B cell (primary cell): ENCODE measurements at regions not wholly inside any gene's neighbourhood (a gene's known extent, or its start where the extent isn't known, plus 50 kb on each side); places are given as distances from the start of the nearest gene placed in this dataset.

Source experiments
- ATAC-seq: fragments of 200-7000 bp; cut with Tn5 transposase; one replicate; pipeline ENCODE4 v1.10.0; 2021; ENCODE audit warnings: low read depth, mild to moderate bottlenecking, moderate number of reproducible peaks, moderate library complexity
- CTCF ChIA-PET: fragments of 350-600 bp; sonication (Branson Sonifier 250); formaldehyde crosslinking; loops from one replicate; lab custom pipeline; 2021; ENCODE audit warnings: antibody characterized with exemption, inconsistent platforms; lab: Charles Lee
- POLR2A ChIA-PET: fragments of 350-600 bp; sonication (Branson Sonifier 250); formaldehyde crosslinking; loops from one replicate; lab custom pipeline; 2021; ENCODE audit warnings: antibody characterized with exemption; lab: Charles Lee
- DNase-seq: peaks from one replicate; pipeline ENCODE4 v3.0.0; 2013
- H2AFZ ChIP-seq: 2 replicates; pipeline ENCODE4 v1.6.1; 2012; ENCODE audit warnings: mild to moderate bottlenecking, low read depth, low read length; ENCODE audit not compliant: insufficient read depth, poor library complexity, severe bottlenecking
- H3K27ac ChIP-seq, 2 donors: 1 replicate in 1 of 2; 2 replicates in 1 of 2; pipeline ENCODE4 v1.5.1; 2012 to 2013; ENCODE audit warnings: low read length in 2 of 2, mild to moderate bottlenecking in 2 of 2, moderate library complexity in 1 of 2
- H3K27me3 ChIP-seq, 4 experiments: fragments of 200-600 bp in 1 of 4; sonication (generic) in 1 of 4; replicated peaks in 1 of 4; 1 replicate in 2 of 4; 2 replicates in 2 of 4; pipeline versions ENCODE4 v1.6.1 to v1.7.0; 2013 to 2016; ENCODE audit warnings: low read length in 3 of 4, mild to moderate bottlenecking in 2 of 4, mixed read lengths in 1 of 4, moderate library complexity in 1 of 4; ENCODE audit not compliant: insufficient read depth in 4 of 4, control insufficient read depth in 3 of 4; ENCODE audit errors: control extremely low read depth in 1 of 4
- H3K36me3 ChIP-seq, 2 experiments: replicated peaks in 1 of 2; 1 replicate in 1 of 2; 2 replicates in 1 of 2; pipeline versions ENCODE4 v1.6.1 to v1.7.1; 2013; ENCODE audit warnings: low read length in 1 of 2; ENCODE audit not compliant: insufficient read depth in 2 of 2, control insufficient read depth in 1 of 2; ENCODE audit errors: control extremely low read depth in 1 of 2, extremely low read depth in 1 of 2
- H3K4me1 ChIP-seq, 2 donors: fragments of 200-600 bp in 1 of 2; sonication (generic) in 1 of 2; 1 replicate in 1 of 2; 2 replicates in 1 of 2; pipeline versions ENCODE4 v1.5.1 to v1.6.1; 2013 to 2017; ENCODE audit warnings: low read length in 2 of 2; ENCODE audit not compliant: control insufficient read depth in 2 of 2, insufficient read depth in 2 of 2
- H3K4me2 ChIP-seq: replicated peaks from 2 replicates; pipeline ENCODE3; 2012; ENCODE audit warnings: mild to moderate bottlenecking, low read depth, low read length; ENCODE audit not compliant: poor library complexity, severe bottlenecking
- H3K4me3 ChIP-seq, 5 experiments: fragments of 200-600 bp in 1 of 5; sonication (generic) in 1 of 5; 1 replicate in 3 of 5; 2 replicates in 2 of 5; pipeline versions ENCODE4 v1.5.1 to v1.7.0; 2011 to 2016; ENCODE audit warnings: low read length in 4 of 5, mild to moderate bottlenecking in 4 of 5, low read depth in 2 of 5, control low read depth in 1 of 5, moderate library complexity in 1 of 5; ENCODE audit not compliant: insufficient read depth in 1 of 5; ENCODE audit errors: control extremely low read depth in 1 of 5, extremely low read depth in 1 of 5
- H3K79me2 ChIP-seq: fragments of 200-600 bp; sonication (generic); one replicate; pipeline ENCODE4 v1.6.0; 2016; ENCODE audit warnings: low read length; ENCODE audit not compliant: control insufficient read depth, insufficient read depth
- H3K9ac ChIP-seq: fragments of 200-600 bp; sonication (generic); 2 replicates; pipeline ENCODE4 v1.6.1; 2017; ENCODE audit warnings: mild to moderate bottlenecking, low read length, moderate library complexity
- H3K9me3 ChIP-seq, 3 donors: one replicate each; pipeline versions ENCODE4 v1.6.1 to v1.7.1; 2013; ENCODE audit warnings: low read length in 2 of 3; ENCODE audit not compliant: control insufficient read depth in 2 of 3, insufficient read depth in 1 of 3; ENCODE audit errors: control extremely low read depth in 1 of 3
- H4K20me1 ChIP-seq: 2 replicates; pipeline ENCODE4 v1.6.0; 2012; ENCODE audit warnings: mild to moderate bottlenecking, low read length; ENCODE audit not compliant: insufficient read depth, control insufficient read depth, poor library complexity, severe bottlenecking
- H3K27ac Mint-ChIP-seq: one replicate; pipeline ENCODE4 v1.8.0; 2021; ENCODE audit warnings: mixed read lengths
- H3K27me3 Mint-ChIP-seq: one replicate; pipeline ENCODE4 v1.8.0; 2021; ENCODE audit warnings: mixed read lengths
- H3K4me1 Mint-ChIP-seq: one replicate; pipeline ENCODE4 v1.8.0; 2021; ENCODE audit warnings: mixed read lengths
- H3K4me3 Mint-ChIP-seq: one replicate; pipeline ENCODE4 v1.8.0; 2021; ENCODE audit warnings: mixed read lengths
- H3K9me3 Mint-ChIP-seq: one replicate; pipeline ENCODE4 v1.8.0; 2022; ENCODE audit warnings: mixed read lengths; ENCODE audit not compliant: insufficient read depth
- EZH2 ChIP-seq: IDR thresholded peaks from 2 replicates; pipeline ENCODE4 v1.6.1; 2012; ENCODE audit warnings: borderline replicate concordance, low read depth, mild to moderate bottlenecking, moderate library complexity, low read length; ENCODE audit not compliant: insufficient read depth, poor library complexity, severe bottlenecking
- WGBS: methylation state at CpG from one replicate; pipeline ENCODE4 v1.1.5; 2013; ENCODE audit warnings: missing lambda C conversion rate; ENCODE audit not compliant: insufficient coverage; 5-methylcytosine and 5-hydroxymethylcytosine counted together
- intact Hi-C: fragments of 100-400 bp; cut with micrococcal nuclease; formaldehyde crosslinking; loops from one replicate; pipeline ENCODE4 v1.10.0; 2022
- TF ChIP-seq, protein P1 (sequence below): fragments of 200-600 bp; IDR thresholded peaks from one replicate; pipeline ENCODE4 v1.8.0; 2022; ENCODE audit warnings: antibody characterized with exemption, mild to moderate bottlenecking

DNA sequence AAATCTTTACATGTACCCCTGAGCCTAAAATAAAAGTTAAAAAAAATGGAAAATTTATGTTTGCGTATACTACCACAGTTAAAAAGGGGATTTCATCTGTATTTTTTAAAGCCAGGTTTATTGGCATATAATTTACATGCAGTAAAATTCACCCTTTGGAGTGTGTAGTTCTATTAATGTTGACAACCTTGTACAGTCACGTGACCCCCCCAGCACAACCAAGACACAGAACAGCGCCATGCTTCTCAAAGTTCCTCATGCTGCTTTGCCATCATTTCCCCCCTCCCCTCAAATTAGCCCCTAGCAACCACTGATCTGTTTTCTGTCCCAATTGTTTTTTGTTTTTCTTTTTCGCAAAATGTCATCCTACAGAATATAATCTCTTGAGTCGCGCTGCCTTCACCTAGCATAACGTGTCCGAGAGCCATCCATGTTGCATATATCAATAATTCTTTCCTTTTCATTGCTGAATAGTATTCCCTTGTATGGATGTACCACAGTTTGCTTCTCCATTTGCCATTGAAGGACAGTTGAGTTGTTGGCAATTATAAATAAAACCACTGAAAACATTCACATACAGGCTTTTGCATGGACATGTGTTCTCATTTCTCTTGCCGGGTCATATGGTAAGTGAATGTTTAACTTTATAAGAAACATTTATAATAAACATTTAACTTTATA lies 105.3 kb downstream of the LHX2 start:
- no peak for ATAC-seq
- DNase-seq, result no peak
- peaks cover 8% of the 10 kb centered on the region for H3K9me3 Mint-ChIP-seq
- no peak overlapping the region for H3K27ac Mint-ChIP-seq
- Histone ChIP-seq H3K79me2 (no peaks in the 10 kb centered on the region), H3K9me3 (peaks cover 0 to 16% (median 9%) of the 10 kb centered on the region in 3 donors), H3K4me3 (no peak overlapping the region), H3K4me1 (no peaks in the 10 kb centered on the region), H2AFZ (no peak overlapping the region), H3K4me2 (no peak overlapping the region), H3K27me3 (peaks cover 0 to 12% (median 4%) of the 10 kb centered on the region in 4 experiments), H3K9ac (no peak overlapping the region), H3K36me3 (no peaks in the 10 kb centered on the region), H3K27ac (no peak overlapping the region), H4K20me1 (no peaks in the 10 kb centered on the region)
- POLR2A ChIA-PET, result interaction anchor here (0.6 kb wide), 1 partner anchor 31 kb away, joined by 3 read pairs; no protein-coding TSS in a partner anchor
- intact Hi-C loops, result no loop called here
- CTCF ChIA-PET, result interaction anchor here (1.5 kb wide), 1 partner anchor 9 kb away, joined by 6 read pairs; no protein-coding TSS in a partner anchor
- WGBS, result 87% methylated on average over 5 of the region's 9 CpGs
- no peak for TF ChIP-seq EZH2
- TF ChIP-seq, protein P1, sequence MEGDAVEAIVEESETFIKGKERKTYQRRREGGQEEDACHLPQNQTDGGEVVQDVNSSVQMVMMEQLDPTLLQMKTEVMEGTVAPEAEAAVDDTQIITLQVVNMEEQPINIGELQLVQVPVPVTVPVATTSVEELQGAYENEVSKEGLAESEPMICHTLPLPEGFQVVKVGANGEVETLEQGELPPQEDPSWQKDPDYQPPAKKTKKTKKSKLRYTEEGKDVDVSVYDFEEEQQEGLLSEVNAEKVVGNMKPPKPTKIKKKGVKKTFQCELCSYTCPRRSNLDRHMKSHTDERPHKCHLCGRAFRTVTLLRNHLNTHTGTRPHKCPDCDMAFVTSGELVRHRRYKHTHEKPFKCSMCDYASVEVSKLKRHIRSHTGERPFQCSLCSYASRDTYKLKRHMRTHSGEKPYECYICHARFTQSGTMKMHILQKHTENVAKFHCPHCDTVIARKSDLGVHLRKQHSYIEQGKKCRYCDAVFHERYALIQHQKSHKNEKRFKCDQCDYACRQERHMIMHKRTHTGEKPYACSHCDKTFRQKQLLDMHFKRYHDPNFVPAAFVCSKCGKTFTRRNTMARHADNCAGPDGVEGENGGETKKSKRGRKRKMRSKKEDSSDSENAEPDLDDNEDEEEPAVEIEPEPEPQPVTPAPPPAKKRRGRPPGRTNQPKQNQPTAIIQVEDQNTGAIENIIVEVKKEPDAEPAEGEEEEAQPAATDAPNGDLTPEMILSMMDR, result no peak
- peaks cover 22% of the 10 kb centered on the region for H3K27me3 Mint-ChIP-seq
- no peak overlapping the region for H3K4me3 Mint-ChIP-seq
- H3K4me1 Mint-ChIP-seq, result no peaks in the 10 kb centered on the region

DNA sequence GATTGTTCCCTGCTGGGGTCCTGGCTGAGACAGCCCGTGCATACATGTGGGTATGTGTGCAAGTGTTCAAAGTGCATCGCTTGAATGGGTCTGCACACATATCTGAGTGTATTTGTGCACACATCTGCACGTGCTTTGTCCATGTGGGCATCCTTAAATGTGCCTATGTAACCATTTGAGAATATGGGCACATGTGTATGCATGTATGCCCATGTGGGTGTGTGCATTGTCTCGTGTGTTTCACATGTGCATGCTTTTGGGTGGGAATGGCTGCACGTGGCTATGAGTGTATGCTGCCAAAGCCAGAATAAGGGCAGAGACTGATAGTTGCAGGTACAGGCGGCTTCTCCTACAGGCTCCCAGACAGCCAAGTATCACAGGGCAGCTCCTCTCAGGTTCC lies 107.3 kb downstream of the LHX2 start:
- no peak overlapping the region for H3K4me2 ChIP-seq
- DNase-seq, result no peak
- no peaks in the 10 kb centered on the region for H4K20me1 ChIP-seq
- peaks cover 0 to 16% (median 10%) of the 10 kb centered on the region in 3 donors for H3K9me3 ChIP-seq
- peaks cover 0 to 7% of the 10 kb centered on the region in 2 donors for H3K4me1 ChIP-seq
- no peaks in the 10 kb centered on the region for H3K36me3 ChIP-seq
- H3K27ac ChIP-seq, result no peak overlapping the region
- H3K4me1 Mint-ChIP-seq, result peaks cover 8% of the 10 kb centered on the region
- H3K9me3 Mint-ChIP-seq, result peaks cover 8% of the 10 kb centered on the region
- 88% methylated on average over 6 of the region's 6 CpGs for WGBS
- peaks cover 0 to 8% (median 2%) of the 10 kb centered on the region in 4 experiments for H3K27me3 ChIP-seq
- CTCF ChIA-PET, result interaction anchor here (1.0 kb wide), 1 partner anchor 202 kb away, joined by 3 read pairs; no protein-coding TSS in a partner anchor
- H3K4me3 Mint-ChIP-seq, result no peak overlapping the region
- no peaks in the 10 kb centered on the region for H3K79me2 ChIP-seq
- no peak overlapping the region for H3K4me3 ChIP-seq
- no peak overlapping the region for H3K27ac Mint-ChIP-seq
- intact Hi-C loops, result no loop called here
- POLR2A ChIA-PET, result no interaction called here
- no peak for ATAC-seq
- no peak overlapping the region for H2AFZ ChIP-seq
- TF ChIP-seq EZH2, result no peak
- TF ChIP-seq, protein P1, result no peak
- H3K27me3 Mint-ChIP-seq, result peaks cover 18% of the 10 kb centered on the region
- H3K9ac ChIP-seq, result no peak overlapping the region
